ENCODE measurements at regions not wholly inside any gene's neighbourhood (a gene's known extent, or its start where the extent isn't known, plus 50 kb on each side); places are given as distances from the start of the nearest gene placed in this dataset.

GRCh38 chr13:44015811-44016210, 136.1 kb downstream of the LACC1 start:
- no peak for DNase-seq (ENCODE audit: extremely low read depth, insufficient read length)
- Histone ChIP-seq H3K27me3 (replicated peaks; ENCODE audit: control insufficient read depth, insufficient read depth, low read length) (no peaks in the 10 kb centered on the region), H3K36me3 (ENCODE audit: control insufficient read depth, insufficient read depth, low read length) (no peaks in the 10 kb centered on the region), H3K4me3 (replicated peaks; ENCODE audit: low read depth, low read length) (no peak overlapping the region)
- TF ChIP-seq CTCF (IDR thresholded peaks at IDR 0.05; ENCODE audit: insufficient read depth, low read length, poor library complexity, severe bottlenecking) = no peak

DNA sequence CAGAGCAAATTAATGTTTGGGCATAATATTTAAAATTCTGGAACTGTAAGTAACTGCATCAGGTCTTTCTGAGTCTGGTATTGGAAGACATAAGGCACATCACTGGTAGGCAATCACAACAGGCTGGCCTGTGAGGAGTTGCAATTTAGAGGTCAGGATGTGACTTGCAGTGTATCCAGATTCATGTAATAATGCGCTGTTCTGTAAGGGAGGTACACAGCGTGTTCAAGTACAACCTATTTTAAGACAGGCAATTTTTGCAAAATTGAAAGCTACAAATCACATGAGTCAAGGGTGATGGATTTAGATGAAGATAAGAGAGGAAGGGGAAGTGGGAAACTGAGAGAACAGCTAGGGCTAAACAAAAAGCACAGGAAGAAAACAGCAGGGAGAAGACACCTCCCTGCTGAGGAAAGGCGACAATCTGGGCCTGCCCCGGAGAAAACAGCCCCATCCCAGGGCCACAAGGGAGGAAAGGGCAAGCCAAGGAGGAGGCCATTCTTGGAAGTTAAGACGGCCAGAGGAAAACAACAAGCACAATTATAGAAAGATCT, 138.1 kb downstream of the LACC1 start:
- Histone ChIP-seq H3K27me3 (replicated peaks; ENCODE audit: control insufficient read depth, insufficient read depth, low read length) (no peaks in the 10 kb centered on the region), H3K36me3 (ENCODE audit: control insufficient read depth, insufficient read depth, low read length) (no peaks in the 10 kb centered on the region), H3K4me3 (replicated peaks; ENCODE audit: low read depth, low read length) (no peak overlapping the region)
- no peak for TF ChIP-seq CTCF (IDR thresholded peaks at IDR 0.05; ENCODE audit: insufficient read depth, low read length, poor library complexity, severe bottlenecking)
- no peak for DNase-seq (ENCODE audit: extremely low read depth, insufficient read length)

DNA sequence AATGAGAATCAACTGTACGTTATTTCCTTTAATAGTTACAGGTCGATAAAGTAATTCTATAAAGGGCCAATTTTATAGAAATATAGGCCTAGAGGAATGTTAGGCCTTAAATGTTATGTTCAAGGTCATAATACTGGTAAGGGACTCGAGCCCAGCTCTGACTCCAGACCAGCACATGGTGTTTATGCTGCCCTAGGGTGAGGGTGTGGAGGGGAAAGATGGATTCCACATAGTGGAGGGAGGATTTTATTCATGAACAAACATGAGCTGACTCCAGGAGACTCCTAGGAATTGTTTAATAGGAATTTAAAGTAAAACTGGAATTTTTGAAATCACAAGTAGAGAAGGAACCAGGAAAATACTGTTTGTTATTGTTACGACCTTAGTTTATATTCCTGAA, 139.9 kb downstream of the LACC1 start:
- no peak for DNase-seq (ENCODE audit: extremely low read depth, insufficient read length)
- Histone ChIP-seq H3K27me3 (replicated peaks; ENCODE audit: control insufficient read depth, insufficient read depth, low read length) (no peaks in the 10 kb centered on the region), H3K36me3 (ENCODE audit: control insufficient read depth, insufficient read depth, low read length) (no peaks in the 10 kb centered on the region), H3K4me3 (replicated peaks; ENCODE audit: low read depth, low read length) (no peak overlapping the region)
- TF ChIP-seq CTCF (IDR thresholded peaks at IDR 0.05; ENCODE audit: insufficient read depth, low read length, poor library complexity, severe bottlenecking) = no peak

GRCh38 chr13:44021422-44021821, 141.7 kb downstream of the LACC1 start:
- H3K36me3 ChIP-seq (ENCODE audit: control insufficient read depth, insufficient read depth, low read length) = no peaks in the 10 kb centered on the region
- no peaks in the 10 kb centered on the region for H3K27me3 ChIP-seq (replicated peaks; ENCODE audit: control insufficient read depth, insufficient read depth, low read length)
- no peak for TF ChIP-seq CTCF (IDR thresholded peaks at IDR 0.05; ENCODE audit: insufficient read depth, low read length, poor library complexity, severe bottlenecking)
- DNase-seq (ENCODE audit: extremely low read depth, insufficient read length) = no peak
- H3K4me3 ChIP-seq (replicated peaks; ENCODE audit: low read depth, low read length) = no peak overlapping the region

DNA sequence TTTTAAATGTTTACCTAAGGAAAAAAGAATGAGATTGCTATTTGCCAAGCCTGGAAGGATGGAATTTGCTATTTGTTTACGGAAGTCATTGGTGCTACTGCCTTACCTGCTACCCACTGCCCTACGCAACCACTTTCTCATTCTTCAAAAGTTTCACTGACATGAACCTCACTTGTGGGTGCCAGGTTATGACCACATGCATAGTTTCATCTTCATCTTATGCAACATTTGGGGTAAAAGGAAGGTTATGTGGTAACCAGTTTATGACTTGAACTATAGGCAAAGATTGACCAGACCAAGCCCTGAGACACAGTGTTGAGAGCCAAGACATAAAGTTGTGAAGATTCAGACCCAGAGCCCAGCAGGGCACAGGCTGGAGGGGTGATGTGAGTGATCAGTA, 142.5 kb downstream of the LACC1 start:
- H3K36me3 ChIP-seq (ENCODE audit: control insufficient read depth, insufficient read depth, low read length) = no peaks in the 10 kb centered on the region
- H3K27me3 ChIP-seq (replicated peaks; ENCODE audit: control insufficient read depth, insufficient read depth, low read length) = no peaks in the 10 kb centered on the region; the same call in 1 of the 2 replicates
- TF ChIP-seq CTCF (IDR thresholded peaks at IDR 0.05; ENCODE audit: insufficient read depth, low read length, poor library complexity, severe bottlenecking) = no peak
- no peak for DNase-seq (ENCODE audit: extremely low read depth, insufficient read length)
- H3K4me3 ChIP-seq (replicated peaks; ENCODE audit: low read depth, low read length) = no peak overlapping the region

Data from GM06990 (cell line).